ENCODE measurements at regions not wholly inside any gene's neighbourhood (a gene's known extent, or its start where the extent isn't known, plus 50 kb on each side); places are given as distances from the start of the nearest gene placed in this dataset.
"Not testable (repeated sequence)": the region's sequence is repeated elsewhere in the genome, so short reads cannot be mapped to it uniquely, and the experiment has no call there.

- not testable (repeated sequence) for DNase-seq (ENCODE audit: low read depth in 2 of 3, low spot score in 1 of 3)
Measured at GRCh38 chr14:105636021-105636420, 109.6 kb downstream of the TMEM121 start.

- DNase-seq (ENCODE audit: low read depth in 2 of 3, low spot score in 1 of 3), result no peak
Measured at GRCh38 chr14:105636935-105637334, 110.6 kb downstream of the TMEM121 start.

GRCh38 chr14:105637345-105637744 is 111.0 kb downstream of the TMEM121 start:
- not testable (repeated sequence) for DNase-seq (ENCODE audit: low read depth in 2 of 3, low spot score in 1 of 3)

GRCh38 chr14:105639969-105640931 is 113.9 kb downstream of the TMEM121 start:
- DNase-seq (ENCODE audit: low read depth in 2 of 3, low spot score in 1 of 3), result not testable (repeated sequence)

- no peak for DNase-seq (ENCODE audit: low read depth in 2 of 3, low spot score in 1 of 3)
Measured at GRCh38 chr14:105641075-105641937, 114.9 kb downstream of the TMEM121 start.

- not testable (repeated sequence) for DNase-seq (ENCODE audit: low read depth in 2 of 3, low spot score in 1 of 3)
Measured at GRCh38 chr14:105641951-105642350, 115.6 kb downstream of the TMEM121 start.

GRCh38 chr14:105642486-105642885 is 116.1 kb downstream of the TMEM121 start:
- DNase-seq (ENCODE audit: low read depth in 2 of 3, low spot score in 1 of 3), result not testable (repeated sequence)

GRCh38 chr14:105643406-105644052 is 117.1 kb downstream of the TMEM121 start:
- not testable (repeated sequence) for DNase-seq (ENCODE audit: low read depth in 2 of 3, low spot score in 1 of 3)

- not testable (repeated sequence) for DNase-seq (ENCODE audit: low read depth in 2 of 3, low spot score in 1 of 3)
Measured at GRCh38 chr14:105644053-105644435, 117.7 kb downstream of the TMEM121 start.

- DNase-seq (ENCODE audit: low read depth in 2 of 3, low spot score in 1 of 3), result not testable (repeated sequence)
Measured at GRCh38 chr14:105644457-105644856, 118.1 kb downstream of the TMEM121 start.

- not testable (repeated sequence) for DNase-seq (ENCODE audit: low read depth in 2 of 3, low spot score in 1 of 3)
Measured at GRCh38 chr14:105644891-105645290, 118.5 kb downstream of the TMEM121 start.

GRCh38 chr14:105645389-105645788 is 119.0 kb downstream of the TMEM121 start:
- DNase-seq (ENCODE audit: low read depth in 2 of 3, low spot score in 1 of 3), result not testable (repeated sequence)

GRCh38 chr14:105646175-105646574 is 119.8 kb downstream of the TMEM121 start:
- no peak for DNase-seq (ENCODE audit: low read depth in 2 of 3, low spot score in 1 of 3)

- DNase-seq (ENCODE audit: low read depth in 2 of 3, low spot score in 1 of 3), result not testable (repeated sequence)
Measured at GRCh38 chr14:105646711-105647281, 120.4 kb downstream of the TMEM121 start.

GRCh38 chr14:105647426-105647783 is 121.0 kb downstream of the TMEM121 start:
- DNase-seq (ENCODE audit: low read depth in 2 of 3, low spot score in 1 of 3), result not testable (repeated sequence)

GRCh38 chr14:105647784-105648608 is 121.6 kb downstream of the TMEM121 start:
- DNase-seq (ENCODE audit: low read depth in 2 of 3, low spot score in 1 of 3), result no peak

- not testable (repeated sequence) for DNase-seq (ENCODE audit: low read depth in 2 of 3, low spot score in 1 of 3)
Measured at GRCh38 chr14:105648609-105649535, 122.5 kb downstream of the TMEM121 start.

- DNase-seq (ENCODE audit: low read depth in 2 of 3, low spot score in 1 of 3), result not testable (repeated sequence)
Measured at GRCh38 chr14:105652317-105652716, 125.9 kb downstream of the TMEM121 start.

- not testable (repeated sequence) for DNase-seq (ENCODE audit: low read depth in 2 of 3, low spot score in 1 of 3)
Measured at GRCh38 chr14:105653921-105654320, 127.5 kb downstream of the TMEM121 start.

All from stimulated activated CD4-positive, alpha-beta T cell treated with anti-CD3 and anti-CD28 coated beads, Interleukin-12 subunit alpha, Interleukin-12 subunit beta, amount 100 ng/mL, for 48 hours (primary cell).